ENCODE measurements at regions not wholly inside any gene's neighbourhood (a gene's known extent, or its start where the extent isn't known, plus 50 kb on each side); places are given as distances from the start of the nearest gene placed in this dataset.

DNA sequence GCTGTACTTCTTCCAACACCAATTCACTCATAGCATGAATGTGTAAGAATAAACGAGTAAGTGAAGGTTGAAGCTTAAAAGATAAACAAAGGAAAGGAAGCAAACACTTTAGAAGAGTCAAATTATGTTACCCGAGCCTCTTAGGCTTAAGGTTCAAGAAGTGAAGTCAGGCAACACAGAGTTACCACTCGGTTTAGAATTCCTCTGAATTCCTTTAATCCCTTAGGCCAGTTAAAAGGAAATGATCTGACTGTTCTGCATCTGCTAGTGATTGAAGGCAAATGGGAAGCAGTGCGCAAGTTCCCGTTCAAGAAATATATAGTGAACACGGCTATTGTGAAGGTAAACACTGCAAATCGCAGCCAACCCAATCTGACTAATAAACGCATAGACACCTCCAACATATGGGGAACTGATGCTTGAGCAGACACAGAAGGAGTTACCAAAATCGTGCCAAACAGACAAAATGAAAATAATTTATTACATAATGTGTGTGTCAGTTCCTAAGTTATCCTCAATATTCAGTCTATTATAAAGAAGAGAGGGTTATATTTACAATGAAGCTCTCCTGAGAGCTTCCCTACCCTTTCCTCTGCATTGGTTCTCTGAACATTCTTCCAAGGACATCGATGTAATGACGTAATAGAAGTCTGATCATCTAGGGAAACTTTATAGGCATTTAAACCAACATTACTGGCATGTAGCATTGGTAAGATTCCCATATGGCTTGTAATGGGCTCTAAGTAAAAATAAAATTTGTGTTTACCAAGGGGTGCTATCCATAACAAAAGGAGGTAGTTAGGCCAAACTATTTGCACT, 837.1 kb upstream of the ZNF608 start:
- H3K4me3 ChIP-seq (ENCODE audit: low read depth, poor library complexity, severe bottlenecking): no peak overlapping the region
- no peak for DNase-seq (ENCODE audit: low spot score in 2 of 2)
- TF ChIP-seq, protein P1, sequence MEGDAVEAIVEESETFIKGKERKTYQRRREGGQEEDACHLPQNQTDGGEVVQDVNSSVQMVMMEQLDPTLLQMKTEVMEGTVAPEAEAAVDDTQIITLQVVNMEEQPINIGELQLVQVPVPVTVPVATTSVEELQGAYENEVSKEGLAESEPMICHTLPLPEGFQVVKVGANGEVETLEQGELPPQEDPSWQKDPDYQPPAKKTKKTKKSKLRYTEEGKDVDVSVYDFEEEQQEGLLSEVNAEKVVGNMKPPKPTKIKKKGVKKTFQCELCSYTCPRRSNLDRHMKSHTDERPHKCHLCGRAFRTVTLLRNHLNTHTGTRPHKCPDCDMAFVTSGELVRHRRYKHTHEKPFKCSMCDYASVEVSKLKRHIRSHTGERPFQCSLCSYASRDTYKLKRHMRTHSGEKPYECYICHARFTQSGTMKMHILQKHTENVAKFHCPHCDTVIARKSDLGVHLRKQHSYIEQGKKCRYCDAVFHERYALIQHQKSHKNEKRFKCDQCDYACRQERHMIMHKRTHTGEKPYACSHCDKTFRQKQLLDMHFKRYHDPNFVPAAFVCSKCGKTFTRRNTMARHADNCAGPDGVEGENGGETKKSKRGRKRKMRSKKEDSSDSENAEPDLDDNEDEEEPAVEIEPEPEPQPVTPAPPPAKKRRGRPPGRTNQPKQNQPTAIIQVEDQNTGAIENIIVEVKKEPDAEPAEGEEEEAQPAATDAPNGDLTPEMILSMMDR (IDR thresholded peaks at IDR 0.05): no peak
- no peak for TF ChIP-seq POLR2A (IDR thresholded peaks at IDR 0.05)
- 47 to 56% methylated on average over 11 of the region's 11 CpGs for WGBS, 2 donors
- intact Hi-C loops (cut with DNase I; ENCODE audit: low total_unique reads): no loop called here

DNA sequence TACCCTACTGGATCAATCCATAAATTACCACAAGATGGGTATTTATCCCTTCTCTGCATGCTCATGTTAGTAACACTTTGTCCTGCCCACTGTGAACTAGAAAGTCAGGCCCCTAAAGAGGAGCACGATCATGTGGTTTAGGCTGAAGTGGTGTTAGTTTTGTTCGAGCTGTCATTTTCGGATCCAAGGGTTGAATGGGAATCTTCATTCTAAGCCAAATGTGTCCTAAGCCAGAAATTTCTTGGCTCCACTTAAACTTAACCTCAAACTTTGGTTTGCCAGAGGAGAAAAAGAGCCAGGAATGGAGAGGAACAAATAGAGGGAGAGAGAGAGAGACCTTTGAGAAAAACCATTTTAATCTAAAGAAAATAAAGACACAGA, 837.7 kb upstream of the ZNF608 start:
- intact Hi-C loops (cut with DNase I; ENCODE audit: low total_unique reads): no loop called here
- DNase-seq (ENCODE audit: low spot score in 2 of 2): no peak

DNA sequence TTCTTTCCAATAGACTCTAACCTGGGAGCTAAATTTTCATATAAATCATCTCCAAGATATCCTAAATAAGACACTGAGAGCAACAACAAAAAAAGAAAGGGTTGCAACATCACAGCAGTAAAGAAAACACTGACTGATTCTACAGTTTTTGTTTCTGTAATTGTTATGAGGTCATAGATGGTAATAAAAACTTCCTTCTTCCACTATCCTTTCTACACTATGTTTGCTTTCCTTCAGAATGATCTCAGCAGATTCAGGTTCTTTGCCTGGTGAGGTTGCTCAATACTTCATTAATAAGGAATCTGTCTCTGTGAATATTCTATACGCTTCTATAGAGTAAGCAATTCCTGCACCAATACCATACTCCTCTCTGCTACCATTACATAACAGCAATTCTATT, 835.6 kb upstream of the GRAMD2B start:
- WGBS, 2 donors: 91 to 95% methylated on average over 1 of the region's 1 CpG
- no peak for DNase-seq (ENCODE audit: low spot score in 2 of 2)
- TF ChIP-seq POLR2A (IDR thresholded peaks at IDR 0.05): no peak
- TF ChIP-seq, protein P1 (IDR thresholded peaks at IDR 0.05): no peak
- no peak overlapping the region for H3K4me3 ChIP-seq (ENCODE audit: low read depth, poor library complexity, severe bottlenecking)
- intact Hi-C loops (cut with DNase I; ENCODE audit: low total_unique reads): no loop called here

More for the DNA sequence above, 837.7 kb upstream of the ZNF608 start:
- TF ChIP-seq, protein P1 (IDR thresholded peaks at IDR 0.05): no peak
- no peak for TF ChIP-seq POLR2A (IDR thresholded peaks at IDR 0.05)
- H3K4me3 ChIP-seq (ENCODE audit: low read depth, poor library complexity, severe bottlenecking): no peak overlapping the region
- 23 to 24% methylated on average over 3 of the region's 3 CpGs for WGBS, 2 donors

DNA sequence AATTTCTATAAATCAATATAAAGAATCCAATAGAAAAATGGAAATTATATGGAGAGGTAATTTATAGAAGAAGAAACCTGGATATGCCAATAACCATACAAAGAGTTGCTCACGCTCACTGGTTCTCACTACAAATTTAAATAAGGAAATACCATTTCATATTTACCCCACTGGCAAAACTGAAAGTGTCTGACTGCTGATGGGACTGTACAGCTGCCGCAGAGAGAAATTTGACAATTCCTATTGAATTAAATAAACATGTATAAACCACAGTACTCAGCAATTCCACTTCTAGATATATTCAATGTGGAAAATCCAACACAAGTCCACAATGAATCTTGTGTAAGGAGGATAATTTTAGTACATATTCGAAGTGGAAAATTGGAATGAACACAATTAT, 830.4 kb upstream of the GRAMD2B start:
- no peak for TF ChIP-seq POLR2A (IDR thresholded peaks at IDR 0.05)
- TF ChIP-seq, protein P1 (IDR thresholded peaks at IDR 0.05): no peak
- intact Hi-C loops (cut with DNase I; ENCODE audit: low total_unique reads): no loop called here
- WGBS, 2 donors: 67 to 68% methylated on average over 3 of the region's 3 CpGs
- no peak for DNase-seq (ENCODE audit: low spot score in 2 of 2)
- no peak overlapping the region for H3K4me3 ChIP-seq (ENCODE audit: low read depth, poor library complexity, severe bottlenecking)

DNA sequence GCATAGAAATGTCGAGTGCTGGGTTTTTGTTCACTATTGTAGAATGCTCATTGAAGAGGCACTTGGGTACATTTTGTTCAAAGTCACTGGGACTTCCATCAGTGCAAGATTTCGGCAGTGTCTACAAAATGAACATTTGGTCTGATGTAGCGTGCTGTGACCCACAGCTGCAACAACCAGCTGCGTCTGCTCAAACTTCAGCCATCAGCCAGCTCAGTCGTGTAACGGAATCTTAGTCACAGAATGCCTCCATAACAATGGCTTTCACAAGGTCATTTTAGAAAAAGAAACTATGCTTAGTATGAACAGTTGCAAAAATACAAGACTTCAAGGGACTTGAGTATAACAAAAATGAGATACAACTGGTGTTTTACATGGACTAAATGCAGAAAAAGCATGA, 828.1 kb upstream of the GRAMD2B start:
- H3K4me3 ChIP-seq (ENCODE audit: low read depth, poor library complexity, severe bottlenecking): no peak overlapping the region
- TF ChIP-seq, protein P1 (IDR thresholded peaks at IDR 0.05): no peak
- no peak for TF ChIP-seq POLR2A (IDR thresholded peaks at IDR 0.05)
- 66 to 72% methylated on average over 6 of the region's 6 CpGs for WGBS, 2 donors
- intact Hi-C loops (cut with DNase I; ENCODE audit: low total_unique reads): no loop called here
- no peak for DNase-seq (ENCODE audit: low spot score in 2 of 2)

DNA sequence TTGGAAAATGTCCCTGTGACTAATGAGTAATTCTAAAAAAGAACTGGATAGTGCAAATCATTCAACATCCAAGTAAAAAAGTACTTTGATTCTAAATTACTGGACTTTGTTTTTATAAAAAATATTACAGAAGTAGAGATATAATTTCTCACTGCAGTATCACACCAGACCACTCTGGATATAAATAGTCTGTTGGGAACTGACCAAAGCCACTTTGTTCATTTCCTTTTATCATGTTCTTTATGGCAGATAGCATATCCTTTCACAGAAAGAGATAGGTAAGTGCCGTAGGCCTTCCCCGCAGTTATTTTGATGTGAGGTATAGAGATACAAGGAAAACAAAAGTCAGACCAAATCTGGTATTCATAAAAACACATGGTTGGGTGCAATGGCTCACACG, 827.4 kb upstream of the GRAMD2B start:
- 86 to 95% methylated on average over 3 of the region's 3 CpGs for WGBS, 2 donors
- TF ChIP-seq POLR2A (IDR thresholded peaks at IDR 0.05): no peak
- TF ChIP-seq, protein P1 (IDR thresholded peaks at IDR 0.05): no peak
- H3K4me3 ChIP-seq (ENCODE audit: low read depth, poor library complexity, severe bottlenecking): no peak overlapping the region
- intact Hi-C loops (cut with DNase I; ENCODE audit: low total_unique reads): no loop called here
- DNase-seq (ENCODE audit: low spot score in 2 of 2): no peak

Data from lower leg skin (tissue), 4 donors.